Trophoblast cell (in vitro differentiated cells and primary cell): ENCODE measurements at regions not wholly inside any gene's neighbourhood (a gene's known extent, or its start where the extent isn't known, plus 50 kb on each side); places are given as distances from the start of the nearest gene placed in this dataset.

Source experiments
- DNase-seq, 2 donors: peaks; one replicate each; pipeline ENCODE4 v3.0.0-alpha.2; 2016
- H2AFZ ChIP-seq: 2 replicates; pipeline ENCODE4 v1.6.1; 2013; ENCODE audit warnings: low read length, moderate library complexity, mild to moderate bottlenecking; ENCODE audit not compliant: insufficient read depth, poor library complexity
- H2AK5ac ChIP-seq: 2 replicates; pipeline ENCODE4 v1.6.1; 2013; ENCODE audit warnings: mild to moderate bottlenecking, low read length
- H2BK120ac ChIP-seq: 2 replicates; pipeline ENCODE4 v1.6.1; 2013; ENCODE audit warnings: low read length, mild to moderate bottlenecking, moderate library complexity; ENCODE audit not compliant: insufficient read depth, poor library complexity
- H2BK12ac ChIP-seq: 2 replicates; pipeline ENCODE4 v1.6.1; 2013; ENCODE audit warnings: mild to moderate bottlenecking, low read length, moderate library complexity
- H2BK5ac ChIP-seq: 2 replicates; pipeline ENCODE4 v1.6.1; 2013; ENCODE audit warnings: low read length, low read depth, moderate library complexity, mild to moderate bottlenecking; ENCODE audit not compliant: poor library complexity
- H3K14ac ChIP-seq: 2 replicates; pipeline ENCODE4 v1.6.1; 2013; ENCODE audit warnings: mild to moderate bottlenecking, low read length
- H3K18ac ChIP-seq: 2 replicates; pipeline ENCODE4 v1.6.1; 2013; ENCODE audit warnings: mild to moderate bottlenecking, low read length
- H3K23ac ChIP-seq: 2 replicates; pipeline ENCODE4 v1.6.1; 2013; ENCODE audit warnings: low read length
- H3K27ac ChIP-seq: 2 replicates; pipeline ENCODE4 v1.5.1; 2013; ENCODE audit warnings: low read depth, mild to moderate bottlenecking, inconsistent platforms, low read length, moderate library complexity
- H3K27me3 ChIP-seq: 2 replicates; pipeline ENCODE4 v1.6.1; 2013; ENCODE audit warnings: inconsistent platforms, mild to moderate bottlenecking, low read length, moderate library complexity; ENCODE audit not compliant: insufficient read depth
- H3K36me3 ChIP-seq, 2 experiments: 1 replicate in 1 of 2; 2 replicates in 1 of 2; pipeline ENCODE4 v1.6.1; 2013; ENCODE audit warnings: low read length in 2 of 2, mild to moderate bottlenecking in 2 of 2, moderate library complexity in 1 of 2; ENCODE audit not compliant: insufficient read depth in 2 of 2, control insufficient read depth in 1 of 2
- H3K4ac ChIP-seq: 2 replicates; pipeline ENCODE4 v1.6.1; 2013; ENCODE audit warnings: low read depth, mild to moderate bottlenecking, low read length, moderate library complexity
- H3K4me1 ChIP-seq, 2 experiments: 1 replicate in 1 of 2; 2 replicates in 1 of 2; pipeline ENCODE4 v1.6.1; 2013; ENCODE audit warnings: low read length in 2 of 2, mild to moderate bottlenecking in 2 of 2, moderate library complexity in 1 of 2; ENCODE audit not compliant: insufficient read depth in 2 of 2, control insufficient read depth in 1 of 2
- H3K4me2 ChIP-seq: 2 replicates; pipeline ENCODE4 v1.6.1; 2013; ENCODE audit warnings: inconsistent platforms, mild to moderate bottlenecking, low read length, moderate library complexity
- H3K4me3 ChIP-seq: 2 replicates; pipeline ENCODE4 v1.5.1; 2013; ENCODE audit warnings: mild to moderate bottlenecking, low read depth, low read length, inconsistent platforms
- H3K79me1 ChIP-seq: one replicate; pipeline ENCODE4 v1.6.1; 2013; ENCODE audit warnings: low read length
- H3K79me2 ChIP-seq: 2 replicates; pipeline ENCODE4 v1.6.1; 2013; ENCODE audit warnings: low read length, mild to moderate bottlenecking; ENCODE audit not compliant: control insufficient read depth, insufficient read depth, poor library complexity
- H3K9ac ChIP-seq: 2 replicates; pipeline ENCODE4 v1.6.1; 2013; ENCODE audit warnings: mild to moderate bottlenecking, low read length
- H3K9me3 ChIP-seq: 2 replicates; pipeline ENCODE4 v1.6.1; 2013; ENCODE audit warnings: low read depth, mild to moderate bottlenecking, control low read depth, inconsistent platforms, low read length; ENCODE audit not compliant: insufficient read depth
- H4K12ac ChIP-seq: 2 replicates; pipeline ENCODE4 v1.6.1; 2013; ENCODE audit warnings: low read depth, mild to moderate bottlenecking, low read length, moderate library complexity
- H4K8ac ChIP-seq: 2 replicates; pipeline ENCODE4 v1.6.1; 2013; ENCODE audit warnings: low read depth, mild to moderate bottlenecking, low read length, moderate library complexity
- H4K91ac ChIP-seq: one replicate; pipeline ENCODE4 v1.6.1; 2013; ENCODE audit warnings: low read depth, mild to moderate bottlenecking, low read length, moderate library complexity
- WGBS: extraction: QIAGEN DNeasy Blood & Tissue Kit; methylation state at CpG from one replicate; pipeline ENCODE4 v1.1.7; 2013; ENCODE audit warnings: missing lambda C conversion rate; ENCODE audit not compliant: insufficient read length, insufficient coverage; ENCODE audit errors: extremely low coverage; 5-methylcytosine and 5-hydroxymethylcytosine counted together

DNA sequence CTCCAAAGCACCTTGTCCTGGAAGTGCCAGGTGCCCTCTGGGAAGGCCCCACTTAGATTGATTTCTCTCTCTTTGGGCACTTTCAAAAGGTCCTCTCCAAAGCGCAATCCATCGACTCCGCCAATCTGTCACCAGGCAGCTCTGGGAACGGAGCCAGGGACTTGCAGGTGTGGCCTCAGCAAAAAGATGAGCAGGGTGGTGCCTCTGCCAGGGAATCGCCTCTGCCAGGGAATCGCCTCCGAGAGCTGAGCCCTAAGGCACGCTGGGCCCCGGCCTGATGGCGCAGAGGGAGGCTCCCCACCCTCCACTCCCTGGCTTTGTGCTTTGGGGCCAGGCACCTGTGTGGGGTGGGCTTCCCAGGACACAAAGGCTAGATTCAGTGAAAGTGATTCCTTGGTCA is 1391.3 kb downstream of the TBC1D22A start:
- H2BK5ac ChIP-seq = no peak overlapping the region
- no peak overlapping the region for H2AK5ac ChIP-seq
- H4K91ac ChIP-seq = no peak overlapping the region
- no peak overlapping the region for H3K23ac ChIP-seq
- H3K18ac ChIP-seq = no peak overlapping the region
- H3K4me1 ChIP-seq = no peaks in the 10 kb centered on the region
- no peak overlapping the region for H4K8ac ChIP-seq
- H2BK12ac ChIP-seq = no peak overlapping the region
- no peak overlapping the region for H3K4me3 ChIP-seq
- no peak overlapping the region for H3K9ac ChIP-seq
- H3K79me1 ChIP-seq = no peaks in the 10 kb centered on the region
- H3K27me3 ChIP-seq = no peaks in the 10 kb centered on the region
- no peak overlapping the region for H3K14ac ChIP-seq
- DNase-seq = no peak
- no CpG with 5 or more reads among the region's 10 CpGs for WGBS
- H3K36me3 ChIP-seq = no peaks in the 10 kb centered on the region
- H2BK120ac ChIP-seq = no peak overlapping the region
- H3K4me2 ChIP-seq = no peak overlapping the region
- no peak overlapping the region for H4K12ac ChIP-seq
- no peak overlapping the region for H3K27ac ChIP-seq
- H3K9me3 ChIP-seq = no peaks in the 10 kb centered on the region
- H3K79me2 ChIP-seq = no peaks in the 10 kb centered on the region
- no peak overlapping the region for H3K4ac ChIP-seq
- no peak overlapping the region for H2AFZ ChIP-seq

DNA sequence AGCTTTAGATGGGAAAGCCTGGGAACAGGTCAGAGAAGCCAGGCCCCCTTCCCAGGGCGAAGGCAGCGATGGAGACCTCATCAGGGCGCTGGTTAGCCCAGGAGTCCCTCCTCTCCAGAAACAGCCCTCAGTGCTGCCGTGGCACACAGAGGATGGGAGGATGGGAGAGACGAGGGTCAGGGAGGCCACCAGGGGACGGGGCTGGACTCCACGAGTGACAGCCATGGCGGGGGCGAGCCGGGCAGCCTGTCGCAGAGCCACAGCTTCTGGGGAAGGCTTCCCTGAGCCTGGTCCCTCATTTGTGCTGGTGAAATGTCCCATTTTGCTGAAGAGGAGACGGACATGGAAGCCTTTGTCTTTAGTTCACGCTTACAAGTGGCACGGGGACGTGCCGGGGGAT is 1390.5 kb downstream of the TBC1D22A start:
- no peaks in the 10 kb centered on the region for H3K79me2 ChIP-seq
- no CpG with 5 or more reads among the region's 16 CpGs for WGBS
- no peak overlapping the region for H3K23ac ChIP-seq
- DNase-seq = no peak
- no peak overlapping the region for H2BK120ac ChIP-seq
- H4K91ac ChIP-seq = no peak overlapping the region
- no peaks in the 10 kb centered on the region for H3K9me3 ChIP-seq
- H3K4me3 ChIP-seq = no peak overlapping the region
- H3K27ac ChIP-seq = no peak overlapping the region
- H3K4ac ChIP-seq = no peak overlapping the region
- no peaks in the 10 kb centered on the region for H3K79me1 ChIP-seq
- H3K27me3 ChIP-seq = no peaks in the 10 kb centered on the region
- no peak overlapping the region for H3K9ac ChIP-seq
- no peaks in the 10 kb centered on the region for H3K4me1 ChIP-seq
- H2AK5ac ChIP-seq = no peak overlapping the region
- no peak overlapping the region for H3K14ac ChIP-seq
- H4K8ac ChIP-seq = no peak overlapping the region
- H3K18ac ChIP-seq = no peak overlapping the region
- no peak overlapping the region for H2AFZ ChIP-seq
- no peak overlapping the region for H2BK5ac ChIP-seq
- no peaks in the 10 kb centered on the region for H3K36me3 ChIP-seq
- no peak overlapping the region for H3K4me2 ChIP-seq
- H4K12ac ChIP-seq = no peak overlapping the region
- H2BK12ac ChIP-seq = no peak overlapping the region

- H3K18ac ChIP-seq = no peak overlapping the region
Observed at GRCh38 chr22:48152164-48152775, 1389.8 kb downstream of the TBC1D22A start.

DNA sequence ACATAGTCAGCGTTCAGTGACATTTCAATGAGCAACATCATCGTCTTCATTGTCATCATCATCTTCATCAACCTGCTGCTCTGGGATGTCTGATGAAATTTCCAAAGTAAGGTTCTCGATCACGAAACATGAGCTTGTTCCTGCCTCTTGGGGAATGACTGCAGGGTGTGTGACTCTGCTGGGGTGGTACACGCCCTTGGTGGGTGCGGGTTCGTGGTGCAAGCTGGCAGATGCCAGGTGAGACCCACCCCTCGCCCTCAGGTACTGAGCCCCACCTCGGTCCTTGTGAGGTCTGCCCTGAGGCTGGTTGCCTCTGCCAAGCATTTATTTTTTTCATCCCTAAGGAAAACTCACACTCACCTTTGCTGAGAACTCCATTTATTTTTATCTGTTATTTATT is 1389.2 kb downstream of the TBC1D22A start:
- Histone ChIP-seq H2AK5ac (no peak overlapping the region), H4K91ac (no peak overlapping the region), H3K4ac (no peak overlapping the region)

More at GRCh38 chr22:48152164-48152775, 1389.8 kb downstream of the TBC1D22A start:
- Histone ChIP-seq H2BK120ac (no peak overlapping the region), H3K4me2 (no peak overlapping the region), H4K12ac (peak overlapping the region; percentile 73), H3K36me3 (no peaks in the 10 kb centered on the region), H3K4me3 (no peak overlapping the region), H4K91ac (no peak overlapping the region), H3K23ac (no peak overlapping the region), H3K14ac (no peak overlapping the region), H4K8ac (no peak overlapping the region), H2BK12ac (no peak overlapping the region), H2AK5ac (no peak overlapping the region), H3K27ac (no peak overlapping the region), H3K79me2 (no peaks in the 10 kb centered on the region), H3K4ac (no peak overlapping the region), H3K9ac (no peak overlapping the region), H3K79me1 (no peaks in the 10 kb centered on the region), H3K27me3 (no peaks in the 10 kb centered on the region), H3K9me3 (no peaks in the 10 kb centered on the region), H2BK5ac (no peak overlapping the region), H3K4me1 (no peaks in the 10 kb centered on the region), H2AFZ (no peak overlapping the region)
- whole genome bisulfite sequencing = no CpG with 5 or more reads among the region's 16 CpGs
- DNase-seq = no peak

More for the DNA sequence above, 1389.2 kb downstream of the TBC1D22A start:
- Histone ChIP-seq H3K27me3 (no peaks in the 10 kb centered on the region), H3K9ac (no peak overlapping the region), H3K79me1 (no peaks in the 10 kb centered on the region), H3K36me3 (no peaks in the 10 kb centered on the region), H2AFZ (no peak overlapping the region), H3K9me3 (no peaks in the 10 kb centered on the region), H3K4me2 (no peak overlapping the region), H3K4me3 (no peak overlapping the region), H3K23ac (no peak overlapping the region), H4K8ac (no peak overlapping the region), H3K14ac (no peak overlapping the region), H3K79me2 (no peaks in the 10 kb centered on the region), H2BK12ac (no peak overlapping the region), H3K27ac (no peak overlapping the region), H4K12ac (no peak overlapping the region), H3K4me1 (no peaks in the 10 kb centered on the region), H3K18ac (no peak overlapping the region), H2BK5ac (no peak overlapping the region), H2BK120ac (no peak overlapping the region)
- DNase-seq = no peak
- WGBS = no CpG with 5 or more reads among the region's 9 CpGs
